Tibial nerve (tissue), 3 donors: ENCODE measurements at regions not wholly inside any gene's neighbourhood (a gene's known extent, or its start where the extent isn't known, plus 50 kb on each side); places are given as distances from the start of the nearest gene placed in this dataset.

ENCODE experiments used
- POLR2A ChIP-seq, 2 donors: fragments of 450-650 bp; IDR thresholded peaks; one replicate each; pipeline ENCODE4 v1.6.1; 2017; ENCODE audit warnings: antibody characterized with exemption in 2 of 2, mild to moderate bottlenecking in 2 of 2, moderate library complexity in 2 of 2
- TF ChIP-seq, protein P1 (sequence below), 5 experiments: fragments of 200-600 bp in 3 of 5; fragments of 450-650 bp in 2 of 5; sonication (generic) in 3 of 5; IDR thresholded peaks; one replicate each; pipeline ENCODE4 v1.5.1; 2016 to 2019; ENCODE audit warnings: antibody characterized with exemption in 5 of 5, mild to moderate bottlenecking in 3 of 5, moderate library complexity in 2 of 5

DNA sequence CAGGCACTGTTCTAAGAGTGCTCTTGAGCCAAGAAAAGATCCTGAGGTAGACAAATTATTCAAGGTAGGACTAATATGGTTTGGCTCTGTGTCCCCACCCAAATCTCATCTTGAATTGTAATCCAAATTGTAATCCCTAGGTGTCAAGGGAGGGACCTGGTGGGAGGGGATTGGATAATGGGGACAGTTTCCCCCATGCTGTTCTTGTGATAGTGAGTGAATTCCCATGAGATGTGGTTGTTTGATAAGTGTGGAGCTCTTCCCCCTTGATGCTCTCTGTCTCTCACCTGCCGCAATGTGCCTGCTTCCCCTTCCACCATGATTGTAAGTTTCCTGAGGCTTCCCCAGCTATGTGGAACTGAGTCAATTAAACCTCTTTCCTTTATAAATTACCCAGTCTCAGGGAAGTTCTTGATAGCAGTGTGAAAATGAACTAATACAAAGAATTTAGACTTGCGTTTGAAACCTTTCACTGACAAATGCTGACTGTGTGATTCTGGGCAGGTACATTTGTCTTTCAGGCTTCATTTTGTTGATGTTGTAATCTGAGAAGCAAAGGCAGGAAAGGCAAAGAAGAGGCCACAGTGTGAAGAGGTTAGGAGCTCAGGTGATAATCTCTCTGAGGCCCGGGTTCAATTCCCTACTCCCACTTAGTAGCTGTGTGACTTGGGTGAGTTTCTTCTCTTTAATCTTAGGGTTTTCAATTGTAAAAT, 115.8 kb upstream of the PAX6 start:
- TF ChIP-seq, protein P1, sequence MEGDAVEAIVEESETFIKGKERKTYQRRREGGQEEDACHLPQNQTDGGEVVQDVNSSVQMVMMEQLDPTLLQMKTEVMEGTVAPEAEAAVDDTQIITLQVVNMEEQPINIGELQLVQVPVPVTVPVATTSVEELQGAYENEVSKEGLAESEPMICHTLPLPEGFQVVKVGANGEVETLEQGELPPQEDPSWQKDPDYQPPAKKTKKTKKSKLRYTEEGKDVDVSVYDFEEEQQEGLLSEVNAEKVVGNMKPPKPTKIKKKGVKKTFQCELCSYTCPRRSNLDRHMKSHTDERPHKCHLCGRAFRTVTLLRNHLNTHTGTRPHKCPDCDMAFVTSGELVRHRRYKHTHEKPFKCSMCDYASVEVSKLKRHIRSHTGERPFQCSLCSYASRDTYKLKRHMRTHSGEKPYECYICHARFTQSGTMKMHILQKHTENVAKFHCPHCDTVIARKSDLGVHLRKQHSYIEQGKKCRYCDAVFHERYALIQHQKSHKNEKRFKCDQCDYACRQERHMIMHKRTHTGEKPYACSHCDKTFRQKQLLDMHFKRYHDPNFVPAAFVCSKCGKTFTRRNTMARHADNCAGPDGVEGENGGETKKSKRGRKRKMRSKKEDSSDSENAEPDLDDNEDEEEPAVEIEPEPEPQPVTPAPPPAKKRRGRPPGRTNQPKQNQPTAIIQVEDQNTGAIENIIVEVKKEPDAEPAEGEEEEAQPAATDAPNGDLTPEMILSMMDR (IDR thresholded peaks at IDR 0.05), result no peak
- no peak for TF ChIP-seq POLR2A (IDR thresholded peaks at IDR 0.05)
